ENCODE measurements at regions not wholly inside any gene's neighbourhood (a gene's known extent, or its start where the extent isn't known, plus 50 kb on each side); places are given as distances from the start of the nearest gene placed in this dataset.

DNA sequence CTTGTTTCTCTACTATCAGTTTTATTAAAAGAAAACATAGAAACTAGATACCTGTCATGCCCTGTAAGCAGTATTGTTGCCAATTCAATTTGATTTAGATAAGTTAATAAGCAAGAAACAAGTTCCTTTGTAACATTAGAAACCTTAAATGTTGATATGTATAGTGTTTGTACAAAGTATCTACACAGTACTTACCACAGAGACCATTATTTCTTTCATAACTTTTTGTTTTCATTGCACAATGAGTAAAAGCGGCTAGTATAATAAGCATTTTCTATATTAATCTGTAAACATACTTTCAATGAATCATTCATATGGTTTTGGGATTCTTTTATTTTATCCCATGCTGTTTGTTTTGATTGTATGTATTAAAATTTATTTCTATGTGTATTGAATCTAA is 305.1 kb downstream of the TTC6 start:
- no peaks in the 10 kb centered on the region for H3F3A ChIP-seq (ENCODE audit: insufficient read depth)
- H3K79me2 ChIP-seq (ENCODE audit: insufficient read depth, low read length), result no peaks in the 10 kb centered on the region
- no peak overlapping the region for H3K4me3 ChIP-seq (ENCODE audit: insufficient read depth, low read length, poor library complexity, severe bottlenecking)
- H4K20me1 ChIP-seq (ENCODE audit: low read depth, low read length), result no peaks in the 10 kb centered on the region
- H2AFZ ChIP-seq (ENCODE audit: low read depth, low read length, severe bottlenecking), result no peak overlapping the region
- H3K9ac ChIP-seq (ENCODE audit: low read length), result no peak overlapping the region
- H3K36me3 ChIP-seq (ENCODE audit: low read length), result no peaks in the 10 kb centered on the region
- no peaks in the 10 kb centered on the region for H3K27me3 ChIP-seq (ENCODE audit: low read length)
- no peak overlapping the region for H3K4me2 ChIP-seq (ENCODE audit: low read depth, low read length, poor library complexity, severe bottlenecking)
- no peak overlapping the region for H3K27ac ChIP-seq (ENCODE audit: low read depth, low read length)
- TF ChIP-seq EZH2phosphoT487 (conservative IDR thresholded peaks at IDR 0.05; ENCODE audit: low read length), result no peak
- TF ChIP-seq, protein P1, sequence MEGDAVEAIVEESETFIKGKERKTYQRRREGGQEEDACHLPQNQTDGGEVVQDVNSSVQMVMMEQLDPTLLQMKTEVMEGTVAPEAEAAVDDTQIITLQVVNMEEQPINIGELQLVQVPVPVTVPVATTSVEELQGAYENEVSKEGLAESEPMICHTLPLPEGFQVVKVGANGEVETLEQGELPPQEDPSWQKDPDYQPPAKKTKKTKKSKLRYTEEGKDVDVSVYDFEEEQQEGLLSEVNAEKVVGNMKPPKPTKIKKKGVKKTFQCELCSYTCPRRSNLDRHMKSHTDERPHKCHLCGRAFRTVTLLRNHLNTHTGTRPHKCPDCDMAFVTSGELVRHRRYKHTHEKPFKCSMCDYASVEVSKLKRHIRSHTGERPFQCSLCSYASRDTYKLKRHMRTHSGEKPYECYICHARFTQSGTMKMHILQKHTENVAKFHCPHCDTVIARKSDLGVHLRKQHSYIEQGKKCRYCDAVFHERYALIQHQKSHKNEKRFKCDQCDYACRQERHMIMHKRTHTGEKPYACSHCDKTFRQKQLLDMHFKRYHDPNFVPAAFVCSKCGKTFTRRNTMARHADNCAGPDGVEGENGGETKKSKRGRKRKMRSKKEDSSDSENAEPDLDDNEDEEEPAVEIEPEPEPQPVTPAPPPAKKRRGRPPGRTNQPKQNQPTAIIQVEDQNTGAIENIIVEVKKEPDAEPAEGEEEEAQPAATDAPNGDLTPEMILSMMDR (IDR thresholded peaks at IDR 0.05; ENCODE audit: insufficient read depth, low read length, poor library complexity, severe bottlenecking), result no peak
- H3K9me2 ChIP-seq (replicated peaks; ENCODE audit: insufficient read depth, low read length), result no peaks in the 10 kb centered on the region
- H3K9me3 ChIP-seq (ENCODE audit: insufficient read depth, low read length), result no peaks in the 10 kb centered on the region

DNA sequence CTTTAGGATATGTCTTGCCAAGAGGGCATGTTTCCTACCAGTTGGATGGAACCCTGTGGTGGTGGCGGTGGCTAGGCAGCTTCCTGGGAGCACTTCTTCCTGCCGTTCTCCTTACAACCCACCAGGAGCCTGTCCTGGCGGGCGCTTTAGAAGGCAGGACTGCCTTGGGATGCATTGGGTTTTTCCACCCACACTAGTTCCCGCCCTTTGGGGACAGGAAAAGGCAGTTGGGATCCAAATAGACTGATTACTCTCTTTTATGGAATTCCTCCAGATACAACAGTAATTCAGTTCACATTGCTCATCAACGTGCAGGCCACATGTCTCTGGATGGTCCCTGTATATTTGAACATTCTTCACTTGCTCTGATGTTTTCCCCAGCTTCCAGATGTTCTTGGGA is 305.7 kb upstream of the SSTR1 start:
- Histone ChIP-seq H3K9ac (ENCODE audit: low read length) (no peak overlapping the region), H2AFZ (ENCODE audit: low read depth, low read length, severe bottlenecking) (no peak overlapping the region), H3K27me3 (ENCODE audit: low read length) (no peaks in the 10 kb centered on the region), H3K4me3 (ENCODE audit: insufficient read depth, low read length, poor library complexity, severe bottlenecking) (no peak overlapping the region), H3K36me3 (ENCODE audit: low read length) (no peaks in the 10 kb centered on the region), H4K20me1 (ENCODE audit: low read depth, low read length) (no peaks in the 10 kb centered on the region), H3K27ac (ENCODE audit: low read depth, low read length) (no peak overlapping the region), H3K4me2 (ENCODE audit: low read depth, low read length, poor library complexity, severe bottlenecking) (no peak overlapping the region), H3K9me2 (replicated peaks; ENCODE audit: insufficient read depth, low read length) (no peaks in the 10 kb centered on the region), H3F3A (ENCODE audit: insufficient read depth) (no peaks in the 10 kb centered on the region), H3K9me3 (ENCODE audit: insufficient read depth, low read length) (no peaks in the 10 kb centered on the region), H3K79me2 (ENCODE audit: insufficient read depth, low read length) (no peaks in the 10 kb centered on the region)
- no peak for TF ChIP-seq EZH2phosphoT487 (conservative IDR thresholded peaks at IDR 0.05; ENCODE audit: low read length)
- TF ChIP-seq, protein P1 (IDR thresholded peaks at IDR 0.05; ENCODE audit: insufficient read depth, low read length, poor library complexity, severe bottlenecking), result no peak

GRCh38 chr14:37903343-37904191 is 304.1 kb upstream of the SSTR1 start:
- TF ChIP-seq, protein P1 (IDR thresholded peaks at IDR 0.05; ENCODE audit: insufficient read depth, low read length, poor library complexity, severe bottlenecking), result peak; percentile 50
- TF ChIP-seq EZH2phosphoT487 (conservative IDR thresholded peaks at IDR 0.05; ENCODE audit: low read length), result no peak
- Histone ChIP-seq H3K9me2 (replicated peaks; ENCODE audit: insufficient read depth, low read length) (no peaks in the 10 kb centered on the region), H3K36me3 (ENCODE audit: low read length) (no peaks in the 10 kb centered on the region), H4K20me1 (ENCODE audit: low read depth, low read length) (no peaks in the 10 kb centered on the region), H3K4me2 (ENCODE audit: low read depth, low read length, poor library complexity, severe bottlenecking) (no peak overlapping the region), H3K4me3 (ENCODE audit: insufficient read depth, low read length, poor library complexity, severe bottlenecking) (no peak overlapping the region), H3K79me2 (ENCODE audit: insufficient read depth, low read length) (no peaks in the 10 kb centered on the region), H2AFZ (ENCODE audit: low read depth, low read length, severe bottlenecking) (no peak overlapping the region), H3K9ac (ENCODE audit: low read length) (no peak overlapping the region), H3K9me3 (ENCODE audit: insufficient read depth, low read length) (no peaks in the 10 kb centered on the region), H3K27ac (ENCODE audit: low read depth, low read length) (no peak overlapping the region), H3F3A (ENCODE audit: insufficient read depth) (no peaks in the 10 kb centered on the region), H3K27me3 (ENCODE audit: low read length) (no peaks in the 10 kb centered on the region)
